ENCODE measurements at regions not wholly inside any gene's neighbourhood (a gene's known extent, or its start where the extent isn't known, plus 50 kb on each side); places are given as distances from the start of the nearest gene placed in this dataset.

GRCh38 chr3:95184038-95184437 is 1121.2 kb downstream of the NSUN3 start:
- Histone ChIP-seq H3K79me2 (ENCODE audit: insufficient read depth, low read length) (no peaks in the 10 kb centered on the region), H3K4me1 (ENCODE audit: insufficient read depth, low read length) (no peaks in the 10 kb centered on the region), H4K20me1 (ENCODE audit: insufficient read depth, low read length) (no peaks in the 10 kb centered on the region), H3K4me3 (ENCODE audit: insufficient read depth, low read length) (no peak overlapping the region), H3K9me3 (ENCODE audit: low read depth, low read length) (no peaks in the 10 kb centered on the region), H3K27ac (ENCODE audit: low read depth, low read length) (no peak overlapping the region), H3K36me3 (ENCODE audit: insufficient read depth, low read length) (no peaks in the 10 kb centered on the region), H3K27me3 (ENCODE audit: insufficient read depth, low read length) (no peaks in the 10 kb centered on the region), H3K4me2 (ENCODE audit: insufficient read depth, low read length) (no peak overlapping the region), H2AFZ (ENCODE audit: low read length) (no peak overlapping the region)
- no peak for TF ChIP-seq CTCF (IDR thresholded peaks at IDR 0.05; ENCODE audit: extremely low read depth, low read depth, low read length)
- DNase-seq (ENCODE audit: insufficient read length, low spot score, missing footprints): no peak

- TF ChIP-seq CTCF (IDR thresholded peaks at IDR 0.05; ENCODE audit: extremely low read depth, low read depth, low read length): no peak
- Histone ChIP-seq H3K27ac (ENCODE audit: low read depth, low read length) (no peak overlapping the region), H3K4me3 (ENCODE audit: insufficient read depth, low read length) (no peak overlapping the region), H3K27me3 (ENCODE audit: insufficient read depth, low read length) (no peaks in the 10 kb centered on the region), H3K4me1 (ENCODE audit: insufficient read depth, low read length) (no peaks in the 10 kb centered on the region), H2AFZ (ENCODE audit: low read length) (no peak overlapping the region), H3K36me3 (ENCODE audit: insufficient read depth, low read length) (no peaks in the 10 kb centered on the region), H4K20me1 (ENCODE audit: insufficient read depth, low read length) (no peaks in the 10 kb centered on the region), H3K79me2 (ENCODE audit: insufficient read depth, low read length) (no peaks in the 10 kb centered on the region), H3K9me3 (ENCODE audit: low read depth, low read length) (no peaks in the 10 kb centered on the region), H3K4me2 (ENCODE audit: insufficient read depth, low read length) (no peak overlapping the region)
- DNase-seq (ENCODE audit: insufficient read length, low spot score, missing footprints): no peak
Measured at GRCh38 chr3:95189348-95189747, 1126.5 kb downstream of the NSUN3 start.

- no peak overlapping the region for H3K4me3 ChIP-seq (ENCODE audit: insufficient read depth, low read length)
- DNase-seq (ENCODE audit: insufficient read length, low spot score, missing footprints): no peak
- no peaks in the 10 kb centered on the region for H3K36me3 ChIP-seq (ENCODE audit: insufficient read depth, low read length)
- no peak overlapping the region for H2AFZ ChIP-seq (ENCODE audit: low read length)
- H3K9me3 ChIP-seq (ENCODE audit: low read depth, low read length): no peaks in the 10 kb centered on the region
- H3K27ac ChIP-seq (ENCODE audit: low read depth, low read length): no peak overlapping the region
- no peak for TF ChIP-seq CTCF (IDR thresholded peaks at IDR 0.05; ENCODE audit: extremely low read depth, low read depth, low read length)
- no peaks in the 10 kb centered on the region for H3K4me1 ChIP-seq (ENCODE audit: insufficient read depth, low read length)
- H4K20me1 ChIP-seq (ENCODE audit: insufficient read depth, low read length): no peaks in the 10 kb centered on the region
- no peak overlapping the region for H3K4me2 ChIP-seq (ENCODE audit: insufficient read depth, low read length)
- no peaks in the 10 kb centered on the region for H3K27me3 ChIP-seq (ENCODE audit: insufficient read depth, low read length)
- no peaks in the 10 kb centered on the region for H3K79me2 ChIP-seq (ENCODE audit: insufficient read depth, low read length)
Measured at GRCh38 chr3:95197661-95198060, 1134.8 kb downstream of the NSUN3 start.

GRCh38 chr3:95200384-95200783 is 1137.5 kb downstream of the NSUN3 start:
- no peak overlapping the region for H3K4me3 ChIP-seq (ENCODE audit: insufficient read depth, low read length)
- no peak overlapping the region for H2AFZ ChIP-seq (ENCODE audit: low read length)
- TF ChIP-seq CTCF (IDR thresholded peaks at IDR 0.05; ENCODE audit: extremely low read depth, low read depth, low read length): no peak
- H3K79me2 ChIP-seq (ENCODE audit: insufficient read depth, low read length): no peaks in the 10 kb centered on the region
- no peak overlapping the region for H3K4me2 ChIP-seq (ENCODE audit: insufficient read depth, low read length)
- H3K9me3 ChIP-seq (ENCODE audit: low read depth, low read length): no peaks in the 10 kb centered on the region
- no peaks in the 10 kb centered on the region for H3K27me3 ChIP-seq (ENCODE audit: insufficient read depth, low read length)
- H3K27ac ChIP-seq (ENCODE audit: low read depth, low read length): no peak overlapping the region
- H3K36me3 ChIP-seq (ENCODE audit: insufficient read depth, low read length): no peaks in the 10 kb centered on the region
- no peak for DNase-seq (ENCODE audit: insufficient read length, low spot score, missing footprints)
- H3K4me1 ChIP-seq (ENCODE audit: insufficient read depth, low read length): no peaks in the 10 kb centered on the region
- H4K20me1 ChIP-seq (ENCODE audit: insufficient read depth, low read length): no peaks in the 10 kb centered on the region

Measured in osteoblast (primary cell).